ENCODE measurements at regions not wholly inside any gene's neighbourhood (a gene's known extent, or its start where the extent isn't known, plus 50 kb on each side); places are given as distances from the start of the nearest gene placed in this dataset.
A peak's percentile ranks its signal among the peaks of the same experiment; 100 is the strongest.

DNA sequence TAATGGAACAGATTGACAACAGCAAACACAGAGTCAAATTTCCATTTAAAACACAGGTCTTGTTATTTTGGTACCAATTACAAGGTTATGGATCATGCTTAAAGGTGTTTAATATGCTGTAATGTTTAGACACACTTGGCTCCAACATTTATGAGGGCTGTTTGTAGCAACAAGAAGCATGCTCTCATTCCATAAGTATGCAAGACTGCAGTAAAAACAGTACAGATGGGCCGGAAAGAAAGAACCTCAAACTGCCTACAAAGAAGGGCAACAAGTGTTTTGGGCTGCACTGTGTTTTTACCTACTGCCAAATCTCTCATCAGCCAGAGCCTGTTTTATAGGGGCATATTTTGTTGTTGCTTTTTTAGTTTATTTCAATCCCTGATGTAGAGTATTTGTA, 100.5 kb upstream of the HS3ST3A1 start:
- H3K36me3 ChIP-seq (ENCODE audit: insufficient read depth, low read length) = no peaks in the 10 kb centered on the region
- 0 out of 2 replicates have a peak, but pooled peaks cover under 1% of the 10 kb centered on the region for H3K27me3 ChIP-seq (ENCODE audit: insufficient read depth, low read length)
- no peaks in the 10 kb centered on the region for H3K4me1 ChIP-seq (ENCODE audit: control insufficient read depth, insufficient read depth, low read length, unreplicated experiment)
- H3K4me3 ChIP-seq (ENCODE audit: low read depth, low read length) = no peak overlapping the region
- no peaks in the 10 kb centered on the region for H3K79me2 ChIP-seq (ENCODE audit: control insufficient read depth, insufficient read depth, low read length, unreplicated experiment)
- H2AFZ ChIP-seq (ENCODE audit: low read length, unreplicated experiment) = no peak overlapping the region
- H3K27ac ChIP-seq (ENCODE audit: low read depth, low read length) = no peak overlapping the region

DNA sequence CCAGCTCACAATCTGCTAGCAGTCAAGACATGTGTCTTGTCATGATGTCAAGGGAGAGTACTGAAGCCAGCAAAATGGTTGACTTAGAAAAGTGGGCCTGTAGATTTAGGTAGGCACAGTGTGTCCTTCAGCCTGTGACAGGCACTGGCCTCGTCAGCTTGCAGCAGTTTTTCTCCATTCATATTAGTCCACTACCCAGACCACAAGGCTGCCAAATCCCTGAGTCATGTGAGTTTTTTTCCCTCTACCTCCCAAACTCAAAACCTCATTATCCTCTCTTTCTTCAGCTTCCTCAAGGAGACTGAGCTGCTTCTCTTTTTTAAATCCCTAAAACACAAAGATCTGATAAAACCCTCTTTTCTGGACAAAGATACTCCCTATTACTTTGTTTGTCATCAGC, 102.6 kb upstream of the HS3ST3A1 start:
- H2AFZ ChIP-seq (ENCODE audit: low read length, unreplicated experiment) = peak overlapping the region; percentile 30
- no peaks in the 10 kb centered on the region for H3K36me3 ChIP-seq (ENCODE audit: insufficient read depth, low read length)
- no peak overlapping the region for H3K4me3 ChIP-seq (ENCODE audit: low read depth, low read length)
- no peak overlapping the region for H3K27ac ChIP-seq (ENCODE audit: low read depth, low read length)
- 0 out of 2 replicates have a peak, but pooled peaks cover 4% of the 10 kb centered on the region for H3K27me3 ChIP-seq (ENCODE audit: insufficient read depth, low read length)
- H3K79me2 ChIP-seq (ENCODE audit: control insufficient read depth, insufficient read depth, low read length, unreplicated experiment) = no peaks in the 10 kb centered on the region
- no peaks in the 10 kb centered on the region for H3K4me1 ChIP-seq (ENCODE audit: control insufficient read depth, insufficient read depth, low read length, unreplicated experiment)

DNA sequence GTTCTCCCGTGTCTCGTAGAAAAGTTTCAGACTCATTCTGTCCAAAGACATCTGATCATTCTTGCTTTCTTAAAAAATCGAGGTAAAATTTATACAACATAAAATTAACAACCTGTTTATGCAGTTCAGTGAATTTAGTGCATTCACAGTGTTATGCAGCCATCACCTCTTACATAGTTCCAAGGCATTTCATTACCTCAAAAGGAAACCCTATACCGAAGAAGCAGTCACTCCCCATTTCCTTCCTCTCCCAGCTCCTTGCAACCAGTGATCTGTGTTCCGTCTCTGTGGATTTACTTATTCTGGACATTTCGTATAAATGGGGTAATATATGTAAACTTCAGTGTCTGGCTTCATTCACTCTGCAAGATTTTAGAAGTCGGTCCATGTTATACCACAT, 103.5 kb upstream of the HS3ST3A1 start:
- 0 out of 2 replicates have a peak, but pooled peaks cover 4% of the 10 kb centered on the region for H3K27me3 ChIP-seq (ENCODE audit: insufficient read depth, low read length)
- H3K36me3 ChIP-seq (ENCODE audit: insufficient read depth, low read length) = no peaks in the 10 kb centered on the region
- H3K4me3 ChIP-seq (ENCODE audit: low read depth, low read length) = no peak overlapping the region
- H3K27ac ChIP-seq (ENCODE audit: low read depth, low read length) = no peak overlapping the region
- H3K4me1 ChIP-seq (ENCODE audit: control insufficient read depth, insufficient read depth, low read length, unreplicated experiment) = no peaks in the 10 kb centered on the region
- no peaks in the 10 kb centered on the region for H3K79me2 ChIP-seq (ENCODE audit: control insufficient read depth, insufficient read depth, low read length, unreplicated experiment)
- no peak overlapping the region for H2AFZ ChIP-seq (ENCODE audit: low read length, unreplicated experiment)

- Histone ChIP-seq H3K36me3 (ENCODE audit: insufficient read depth, low read length) (no peaks in the 10 kb centered on the region), H3K79me2 (ENCODE audit: control insufficient read depth, insufficient read depth, low read length, unreplicated experiment) (no peaks in the 10 kb centered on the region), H3K27me3 (ENCODE audit: insufficient read depth, low read length) (no peaks in the 10 kb centered on the region)
These were observed 120.0 kb upstream of the HS3ST3A1 start for GRCh38 chr17:13721705-13722104.

GRCh38 chr17:13725288-13725990, 123.7 kb upstream of the HS3ST3A1 start:
- H3K27ac ChIP-seq (ENCODE audit: low read depth, low read length) = peak overlapping the region; percentile 55; the same call in 1 of the 2 replicates
- peak overlapping the region; percentile 21 for H2AFZ ChIP-seq (ENCODE audit: low read length, unreplicated experiment)
- H3K36me3 ChIP-seq (ENCODE audit: insufficient read depth, low read length) = no peaks in the 10 kb centered on the region
- peaks cover 33% of the 10 kb centered on the region for H3K4me1 ChIP-seq (ENCODE audit: control insufficient read depth, insufficient read depth, low read length, unreplicated experiment)
- no peak overlapping the region for H3K4me3 ChIP-seq (ENCODE audit: low read depth, low read length)
- H3K79me2 ChIP-seq (ENCODE audit: control insufficient read depth, insufficient read depth, low read length, unreplicated experiment) = no peaks in the 10 kb centered on the region
- no peaks in the 10 kb centered on the region for H3K27me3 ChIP-seq (ENCODE audit: insufficient read depth, low read length)

More at GRCh38 chr17:13721705-13722104, 120.0 kb upstream of the HS3ST3A1 start:
- Histone ChIP-seq H2AFZ (ENCODE audit: low read length, unreplicated experiment) (no peak overlapping the region), H3K27ac (ENCODE audit: low read depth, low read length) (no peak overlapping the region), H3K4me1 (ENCODE audit: control insufficient read depth, insufficient read depth, low read length, unreplicated experiment) (peaks cover 10% of the 10 kb centered on the region), H3K4me3 (ENCODE audit: low read depth, low read length) (no peak overlapping the region)

DNA sequence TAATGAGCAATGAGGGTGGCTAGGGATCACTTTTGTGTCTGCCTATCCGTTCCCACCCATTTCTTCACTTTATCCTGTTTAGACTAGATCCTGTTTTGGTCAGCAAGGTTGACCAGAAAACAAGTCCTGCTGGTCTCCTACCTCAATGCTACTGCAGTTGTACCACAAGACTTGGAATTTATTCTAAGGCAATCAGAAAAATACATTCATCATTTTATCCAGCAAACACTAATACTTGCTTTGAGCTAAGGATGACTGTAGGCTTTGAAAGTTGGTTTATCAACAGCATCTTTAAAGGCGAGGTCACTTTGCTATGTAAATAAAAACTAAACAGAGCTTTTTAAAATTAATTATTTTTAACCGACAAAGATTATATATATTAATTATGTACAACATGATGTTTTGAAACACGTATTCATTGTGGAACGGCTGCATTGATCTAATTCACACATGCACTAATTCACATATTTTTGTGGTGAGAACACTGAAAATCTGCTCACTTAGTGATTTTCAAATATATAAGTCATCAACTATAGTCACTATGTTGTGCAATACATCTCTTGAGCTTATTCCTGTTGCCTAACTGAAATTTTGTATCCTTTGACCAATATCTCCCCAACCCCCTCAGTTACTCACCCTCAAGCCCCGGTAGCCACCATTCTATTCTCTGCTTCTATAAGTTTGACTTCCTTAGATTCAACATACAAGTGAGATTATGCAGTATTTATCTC, 125.9 kb upstream of the HS3ST3A1 start:
- Histone ChIP-seq H3K79me2 (ENCODE audit: control insufficient read depth, insufficient read depth, low read length, unreplicated experiment) (no peaks in the 10 kb centered on the region), H3K36me3 (ENCODE audit: insufficient read depth, low read length) (no peaks in the 10 kb centered on the region), H2AFZ (ENCODE audit: low read length, unreplicated experiment) (no peak overlapping the region), H3K4me1 (ENCODE audit: control insufficient read depth, insufficient read depth, low read length, unreplicated experiment) (peaks cover 33% of the 10 kb centered on the region), H3K4me3 (ENCODE audit: low read depth, low read length) (0 out of 2 replicates have a peak overlapping the region, but pooled peaks have one; percentile 11), H3K27me3 (ENCODE audit: insufficient read depth, low read length) (no peaks in the 10 kb centered on the region), H3K27ac (ENCODE audit: low read depth, low read length) (peak overlapping the region; percentile 83)

- Histone ChIP-seq H3K36me3 (ENCODE audit: insufficient read depth, low read length) (no peaks in the 10 kb centered on the region), H2AFZ (ENCODE audit: low read length, unreplicated experiment) (no peak overlapping the region), H3K4me3 (ENCODE audit: low read depth, low read length) (no peak overlapping the region), H3K79me2 (ENCODE audit: control insufficient read depth, insufficient read depth, low read length, unreplicated experiment) (no peaks in the 10 kb centered on the region), H3K4me1 (ENCODE audit: control insufficient read depth, insufficient read depth, low read length, unreplicated experiment) (peaks cover 33% of the 10 kb centered on the region), H3K27me3 (ENCODE audit: insufficient read depth, low read length) (no peaks in the 10 kb centered on the region), H3K27ac (ENCODE audit: low read depth, low read length) (peak overlapping the region; percentile 83)
These were observed 127.1 kb upstream of the HS3ST3A1 start for GRCh38 chr17:13728781-13729180.

- Histone ChIP-seq H2AFZ (ENCODE audit: low read length, unreplicated experiment) (no peak overlapping the region), H3K27me3 (ENCODE audit: insufficient read depth, low read length) (no peaks in the 10 kb centered on the region), H3K4me1 (ENCODE audit: control insufficient read depth, insufficient read depth, low read length, unreplicated experiment) (peaks cover 33% of the 10 kb centered on the region), H3K36me3 (ENCODE audit: insufficient read depth, low read length) (no peaks in the 10 kb centered on the region), H3K27ac (ENCODE audit: low read depth, low read length) (peak overlapping the region; percentile 83), H3K4me3 (ENCODE audit: low read depth, low read length) (no peak overlapping the region), H3K79me2 (ENCODE audit: control insufficient read depth, insufficient read depth, low read length, unreplicated experiment) (no peaks in the 10 kb centered on the region)
These were observed 127.9 kb upstream of the HS3ST3A1 start for GRCh38 chr17:13729466-13730134.

- H3K36me3 ChIP-seq (ENCODE audit: insufficient read depth, low read length) = no peaks in the 10 kb centered on the region
- H3K27me3 ChIP-seq (ENCODE audit: insufficient read depth, low read length) = no peaks in the 10 kb centered on the region
- no peak overlapping the region for H3K4me3 ChIP-seq (ENCODE audit: low read depth, low read length)
- H3K79me2 ChIP-seq (ENCODE audit: control insufficient read depth, insufficient read depth, low read length, unreplicated experiment) = no peaks in the 10 kb centered on the region
- peaks cover 10% of the 10 kb centered on the region for H3K4me1 ChIP-seq (ENCODE audit: control insufficient read depth, insufficient read depth, low read length, unreplicated experiment)
- H2AFZ ChIP-seq (ENCODE audit: low read length, unreplicated experiment) = no peak overlapping the region
- no peak overlapping the region for H3K27ac ChIP-seq (ENCODE audit: low read depth, low read length)
These were observed 133.2 kb upstream of the HS3ST3A1 start for GRCh38 chr17:13734880-13735279.

DNA sequence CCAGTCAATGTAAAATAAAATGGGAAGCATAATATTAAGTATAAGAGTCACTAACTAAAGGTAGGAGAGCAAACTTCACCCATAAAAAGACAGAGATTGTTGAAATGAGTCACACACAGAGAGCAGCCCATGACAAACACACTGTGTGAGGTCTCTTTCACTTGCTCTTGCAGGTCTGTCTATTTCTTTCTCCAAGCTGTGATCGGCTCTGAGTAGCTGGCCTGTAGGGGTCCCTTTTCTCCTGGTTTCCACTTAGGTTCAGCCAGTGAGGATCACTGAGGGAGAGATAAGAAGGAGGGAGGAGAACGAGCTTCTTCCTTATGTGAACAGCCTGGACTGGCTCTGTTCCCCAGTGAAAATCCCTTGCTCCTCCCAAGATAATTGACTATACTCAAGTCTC, 133.7 kb upstream of the HS3ST3A1 start:
- H3K4me3 ChIP-seq (ENCODE audit: low read depth, low read length) = no peak overlapping the region
- no peak overlapping the region for H2AFZ ChIP-seq (ENCODE audit: low read length, unreplicated experiment)
- no peaks in the 10 kb centered on the region for H3K36me3 ChIP-seq (ENCODE audit: insufficient read depth, low read length)
- H3K79me2 ChIP-seq (ENCODE audit: control insufficient read depth, insufficient read depth, low read length, unreplicated experiment) = no peaks in the 10 kb centered on the region
- H3K27me3 ChIP-seq (ENCODE audit: insufficient read depth, low read length) = no peaks in the 10 kb centered on the region
- H3K27ac ChIP-seq (ENCODE audit: low read depth, low read length) = no peak overlapping the region
- peaks cover 10% of the 10 kb centered on the region for H3K4me1 ChIP-seq (ENCODE audit: control insufficient read depth, insufficient read depth, low read length, unreplicated experiment)

All from ACC112 (cell line).